SK-N-SH treated with all-trans-retinoic acid at 6 μM for 48 hours (cell line): ENCODE measurements at regions not wholly inside any gene's neighbourhood (a gene's known extent, or its start where the extent isn't known, plus 50 kb on each side); places are given as distances from the start of the nearest gene placed in this dataset.

Experiments used
- ATAC-seq: fragments of 200-7000 bp; cut with Tn5 transposase; 3 replicates; pipeline ENCODE4 v1.9.1; 2020; ENCODE audit warnings: mild to moderate bottlenecking, moderate library complexity
- ARNTL ChIP-seq: fragments of 450-650 bp; formaldehyde crosslinking; IDR thresholded peaks from 2 replicates; pipeline ENCODE4 v1.5.0; 2020; ENCODE audit warnings: low read depth, mild to moderate bottlenecking, moderate library complexity, borderline replicate concordance
- CREB5 ChIP-seq: fragments of 250-450 bp; sonication (Bioruptor Pico); IDR thresholded peaks from 2 replicates; pipeline ENCODE4 v1.5.1; 2020; ENCODE audit warnings: low read depth, mild to moderate bottlenecking, moderate library complexity
- CSDC2 ChIP-seq: fragments of 250-450 bp; sonication (Bioruptor Pico); IDR thresholded peaks from 2 replicates; pipeline ENCODE4 v1.5.0; 2020; ENCODE audit warnings: mild to moderate bottlenecking, moderate library complexity
- GLIS3 ChIP-seq: fragments of 250-450 bp; sonication (Bioruptor Pico); IDR thresholded peaks from 2 replicates; pipeline ENCODE4 v1.5.0; 2020; ENCODE audit warnings: mild to moderate bottlenecking, moderate library complexity
- OSR1 ChIP-seq: fragments of 250-450 bp; sonication (Bioruptor Pico); IDR thresholded peaks from 2 replicates; pipeline ENCODE4 v1.8.0; 2022; ENCODE audit warnings: moderate library complexity, mild to moderate bottlenecking, inconsistent platforms
- POU6F1 ChIP-seq: fragments of 250-450 bp; sonication (Bioruptor Pico); IDR thresholded peaks from 2 replicates; pipeline ENCODE4 v1.8.0; 2021; ENCODE audit warnings: low read depth, mild to moderate bottlenecking, moderate library complexity, borderline replicate concordance
- RARB ChIP-seq: fragments of 250-450 bp; sonication (Bioruptor Pico); IDR thresholded peaks from 2 replicates; pipeline ENCODE4 v1.8.0; 2021; ENCODE audit warnings: mild to moderate bottlenecking, moderate library complexity
- SNAI2 ChIP-seq: fragments of 250-450 bp; sonication (Bioruptor Pico); IDR thresholded peaks from 2 replicates; pipeline ENCODE4 v1.5.0; 2020; ENCODE audit warnings: mild to moderate bottlenecking, moderate library complexity
- TCF4 ChIP-seq: fragments of 250-450 bp; sonication (Bioruptor Pico); IDR thresholded peaks from 2 replicates; pipeline ENCODE4 v1.8.0; 2021; ENCODE audit warnings: mild to moderate bottlenecking, moderate library complexity, borderline replicate concordance
- TOX ChIP-seq: fragments of 250-450 bp; sonication (Bioruptor Pico); IDR thresholded peaks from 2 replicates; pipeline ENCODE4 v1.8.0; 2021; ENCODE audit warnings: mild to moderate bottlenecking, moderate library complexity, borderline replicate concordance
- ZC3H10 ChIP-seq: fragments of 250-450 bp; sonication (Bioruptor Pico); IDR thresholded peaks from 2 replicates; pipeline ENCODE4 v1.5.1; 2021; ENCODE audit warnings: mild to moderate bottlenecking, moderate library complexity
- ZFP3 ChIP-seq: fragments of 250-450 bp; sonication (Bioruptor Pico); IDR thresholded peaks from 2 replicates; pipeline ENCODE4 v1.5.0; 2020; ENCODE audit warnings: mild to moderate bottlenecking, moderate library complexity
- ZFP30 ChIP-seq: fragments of 450-650 bp; formaldehyde crosslinking; IDR thresholded peaks from 2 replicates; pipeline ENCODE4 v1.5.0; 2022; ENCODE audit warnings: mild to moderate bottlenecking, moderate library complexity
- ZNF565 ChIP-seq: fragments of 450-650 bp; formaldehyde crosslinking; conservative IDR thresholded peaks from 2 replicates; pipeline ENCODE4 v1.5.0; 2020; ENCODE audit warnings: low read depth, mild to moderate bottlenecking, moderate library complexity
- ZNF70 ChIP-seq: fragments of 450-650 bp; formaldehyde crosslinking; IDR thresholded peaks from 2 replicates; pipeline ENCODE4 v1.5.0; 2020; ENCODE audit warnings: mild to moderate bottlenecking, moderate library complexity
- TF ChIP-seq, protein P1 (sequence below): fragments of 250-450 bp; sonication (Bioruptor Pico); IDR thresholded peaks from 2 replicates; pipeline ENCODE4 v1.8.0; 2020; ENCODE audit warnings: mild to moderate bottlenecking, moderate library complexity, borderline replicate concordance

DNA sequence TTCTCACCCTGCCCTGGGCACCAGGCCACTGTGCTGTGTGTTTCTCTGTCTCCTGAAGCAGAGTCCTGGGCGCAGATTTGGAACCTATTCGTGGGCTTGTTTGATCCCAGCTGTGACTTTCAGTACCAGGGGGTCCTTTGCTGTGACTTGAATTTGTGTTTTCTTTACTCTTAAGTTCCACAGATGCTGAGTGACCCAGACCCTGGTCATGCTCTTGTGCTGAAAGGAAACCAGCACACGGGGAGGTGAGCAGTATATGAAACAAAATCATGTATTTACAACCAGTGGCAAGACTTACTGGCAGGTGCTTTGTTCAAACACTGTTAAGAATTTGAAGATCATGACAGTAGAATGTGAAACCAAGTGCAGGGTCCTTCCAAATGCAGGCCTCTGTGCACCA lies 89.2 kb upstream of the PRSS58 start:
- ATAC-seq: no peak
- TF ChIP-seq ZNF70 (no peak), POU6F1 (no peak), ZC3H10 (CRISPR knock-in tag) (no peak), CSDC2 (CRISPR knock-in tag) (no peak), OSR1 (CRISPR knock-in tag) (no peak), GLIS3 (CRISPR knock-in tag) (no peak), RARB (CRISPR knock-in tag) (no peak), ARNTL (CRISPR knock-in tag) (no peak), TCF4 (no peak)

DNA sequence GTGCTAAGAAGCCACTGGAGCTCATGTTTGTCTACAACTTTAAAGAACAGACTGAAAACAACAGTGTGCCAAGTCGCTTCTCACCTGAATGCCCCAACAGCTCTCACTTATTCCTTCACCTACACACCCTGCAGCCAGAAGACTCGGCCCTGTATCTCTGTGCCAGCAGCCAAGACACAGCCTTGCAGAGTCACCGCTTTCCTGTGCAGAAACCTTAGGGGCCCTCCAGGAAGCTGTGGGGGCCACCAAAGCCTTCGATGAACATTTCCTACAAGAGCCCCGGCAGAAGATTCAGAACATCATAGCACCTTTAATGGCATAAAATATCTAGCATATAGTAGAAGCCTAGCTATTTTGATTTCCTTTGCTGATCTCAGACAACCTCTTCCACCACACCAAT lies 88.0 kb upstream of the PRSS58 start:
- no peak for ATAC-seq
- TF ChIP-seq TCF4 (no peak), ZNF70 (no peak), OSR1 (CRISPR knock-in tag) (no peak), CSDC2 (CRISPR knock-in tag) (no peak), ZNF565 (CRISPR knock-in tag) (no peak), ZFP30 (no peak), ZFP3 (CRISPR knock-in tag) (no peak)
- TF ChIP-seq, protein P1, sequence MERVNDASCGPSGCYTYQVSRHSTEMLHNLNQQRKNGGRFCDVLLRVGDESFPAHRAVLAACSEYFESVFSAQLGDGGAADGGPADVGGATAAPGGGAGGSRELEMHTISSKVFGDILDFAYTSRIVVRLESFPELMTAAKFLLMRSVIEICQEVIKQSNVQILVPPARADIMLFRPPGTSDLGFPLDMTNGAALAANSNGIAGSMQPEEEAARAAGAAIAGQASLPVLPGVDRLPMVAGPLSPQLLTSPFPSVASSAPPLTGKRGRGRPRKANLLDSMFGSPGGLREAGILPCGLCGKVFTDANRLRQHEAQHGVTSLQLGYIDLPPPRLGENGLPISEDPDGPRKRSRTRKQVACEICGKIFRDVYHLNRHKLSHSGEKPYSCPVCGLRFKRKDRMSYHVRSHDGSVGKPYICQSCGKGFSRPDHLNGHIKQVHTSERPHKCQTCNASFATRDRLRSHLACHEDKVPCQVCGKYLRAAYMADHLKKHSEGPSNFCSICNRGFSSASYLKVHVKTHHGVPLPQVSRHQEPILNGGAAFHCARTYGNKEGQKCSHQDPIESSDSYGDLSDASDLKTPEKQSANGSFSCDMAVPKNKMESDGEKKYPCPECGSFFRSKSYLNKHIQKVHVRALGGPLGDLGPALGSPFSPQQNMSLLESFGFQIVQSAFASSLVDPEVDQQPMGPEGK (CRISPR knock-in tag): no peak

- ATAC-seq: peak; percentile 80
- TF ChIP-seq, protein P1 (CRISPR knock-in tag): no peak
- TF ChIP-seq ZFP30 (no peak), CREB5 (CRISPR knock-in tag) (no peak), OSR1 (CRISPR knock-in tag) (no peak), ZC3H10 (CRISPR knock-in tag) (no peak), SNAI2 (no peak)
Measured at GRCh38 chr7:142338633-142339501, 81.0 kb upstream of the PRSS58 start.

DNA sequence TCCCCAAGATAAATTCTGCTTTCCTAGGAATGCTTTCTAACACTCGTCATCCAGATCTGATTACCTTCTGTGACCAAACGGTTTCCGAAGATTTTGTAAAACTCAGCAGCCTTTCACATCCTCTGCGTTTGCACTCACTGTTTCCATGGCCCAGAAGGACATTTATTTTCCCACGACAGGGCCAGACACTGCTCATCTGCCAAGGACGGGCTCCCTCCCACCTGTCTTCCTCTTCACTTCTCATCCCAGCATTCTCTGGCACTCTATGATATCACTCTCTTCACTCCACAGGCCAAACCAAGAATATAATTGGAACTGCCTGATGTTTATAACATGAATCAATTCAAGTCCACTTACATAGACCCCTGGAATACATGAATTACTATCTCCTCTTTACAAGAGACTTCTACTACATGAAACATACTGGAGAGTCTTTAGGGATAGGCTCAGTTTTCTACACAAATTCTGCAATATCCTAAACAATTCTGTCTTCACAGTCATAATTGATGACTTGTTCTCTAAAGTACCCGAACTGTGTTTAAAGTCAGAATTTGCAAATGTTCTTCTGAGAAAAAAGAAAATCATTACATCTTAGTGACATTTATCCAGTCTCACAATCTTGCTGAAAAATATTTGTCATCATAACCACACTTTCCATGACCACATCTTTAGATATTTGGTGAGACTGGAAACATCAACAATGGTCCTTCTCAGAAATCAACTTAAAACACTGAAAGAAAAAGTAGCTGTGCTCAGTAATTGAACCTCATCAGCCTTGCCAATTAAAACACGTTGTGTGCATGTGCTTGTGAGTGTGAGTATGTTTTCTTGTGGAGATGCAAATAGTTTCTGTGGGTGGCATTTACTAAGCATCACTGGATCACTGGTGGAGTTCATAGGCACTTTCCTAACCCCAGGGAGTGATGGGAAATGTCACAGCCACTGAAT lies 79.5 kb upstream of the PRSS58 start:
- TF ChIP-seq RARB (CRISPR knock-in tag): no peak
- no peak for TF ChIP-seq SNAI2
- TF ChIP-seq ZFP30: no peak
- TF ChIP-seq OSR1 (CRISPR knock-in tag): no peak
- TF ChIP-seq TOX (CRISPR knock-in tag): no peak
- TF ChIP-seq CSDC2 (CRISPR knock-in tag): no peak
- no peak for ATAC-seq

GRCh38 chr7:142334806-142335205 lies 76.9 kb upstream of the PRSS58 start:
- ATAC-seq: no peak
- no peak for TF ChIP-seq GLIS3 (CRISPR knock-in tag)
